ENCODE measurements at regions not wholly inside any gene's neighbourhood (a gene's known extent, or its start where the extent isn't known, plus 50 kb on each side); places are given as distances from the start of the nearest gene placed in this dataset.

DNA sequence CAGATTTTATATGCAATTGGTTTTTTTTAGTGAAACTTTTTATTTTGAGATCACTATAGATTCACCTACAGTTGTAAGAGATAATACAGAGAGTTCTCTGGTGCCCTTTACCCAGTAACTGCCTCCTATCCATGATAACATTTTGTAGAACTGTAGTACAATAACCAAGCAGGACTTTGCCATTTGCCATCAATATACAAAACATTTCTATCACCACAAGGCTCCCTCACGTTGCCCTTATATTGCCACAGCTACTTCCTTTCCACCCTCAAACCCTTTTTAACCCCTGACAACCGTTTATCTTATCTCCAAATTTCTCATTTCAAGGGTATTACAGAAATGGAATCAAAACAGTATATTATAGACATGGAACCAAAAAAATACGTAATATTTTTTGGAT, 130.7 kb upstream of the GOLGA6L4 start:
- TF ChIP-seq RCOR1 (IDR thresholded peaks at IDR 0.05; ENCODE audit: low read length) (no peak), EZH2phosphoT487 (IDR thresholded peaks at IDR 0.05; ENCODE audit: borderline replicate concordance, low read depth) (no peak), EP300 (IDR thresholded peaks at IDR 0.05; ENCODE audit: borderline replicate concordance in 1 of 2, low read depth in 1 of 2, low read length in 1 of 2) (no peak), JUND (IDR thresholded peaks at IDR 0.05) (no peak), RAD21 (IDR thresholded peaks at IDR 0.05; ENCODE audit: low read length) (no peak), FOSL2 (IDR thresholded peaks at IDR 0.05; ENCODE audit: borderline replicate concordance, low read depth) (no peak), GATA2 (CRISPR knock-in tag; IDR thresholded peaks at IDR 0.05) (no peak), TAF1 (IDR thresholded peaks at IDR 0.05; ENCODE audit: borderline replicate concordance, low read depth, low read length) (no peak), CHD2 (IDR thresholded peaks at IDR 0.05; ENCODE audit: low read length, partially characterized antibody) (no peak), GABPA (IDR thresholded peaks at IDR 0.05; ENCODE audit: low read depth) (no peak)
- TF ChIP-seq, protein P1, sequence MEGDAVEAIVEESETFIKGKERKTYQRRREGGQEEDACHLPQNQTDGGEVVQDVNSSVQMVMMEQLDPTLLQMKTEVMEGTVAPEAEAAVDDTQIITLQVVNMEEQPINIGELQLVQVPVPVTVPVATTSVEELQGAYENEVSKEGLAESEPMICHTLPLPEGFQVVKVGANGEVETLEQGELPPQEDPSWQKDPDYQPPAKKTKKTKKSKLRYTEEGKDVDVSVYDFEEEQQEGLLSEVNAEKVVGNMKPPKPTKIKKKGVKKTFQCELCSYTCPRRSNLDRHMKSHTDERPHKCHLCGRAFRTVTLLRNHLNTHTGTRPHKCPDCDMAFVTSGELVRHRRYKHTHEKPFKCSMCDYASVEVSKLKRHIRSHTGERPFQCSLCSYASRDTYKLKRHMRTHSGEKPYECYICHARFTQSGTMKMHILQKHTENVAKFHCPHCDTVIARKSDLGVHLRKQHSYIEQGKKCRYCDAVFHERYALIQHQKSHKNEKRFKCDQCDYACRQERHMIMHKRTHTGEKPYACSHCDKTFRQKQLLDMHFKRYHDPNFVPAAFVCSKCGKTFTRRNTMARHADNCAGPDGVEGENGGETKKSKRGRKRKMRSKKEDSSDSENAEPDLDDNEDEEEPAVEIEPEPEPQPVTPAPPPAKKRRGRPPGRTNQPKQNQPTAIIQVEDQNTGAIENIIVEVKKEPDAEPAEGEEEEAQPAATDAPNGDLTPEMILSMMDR (IDR thresholded peaks at IDR 0.05), result no peak
- TF ChIP-seq, protein P2, sequence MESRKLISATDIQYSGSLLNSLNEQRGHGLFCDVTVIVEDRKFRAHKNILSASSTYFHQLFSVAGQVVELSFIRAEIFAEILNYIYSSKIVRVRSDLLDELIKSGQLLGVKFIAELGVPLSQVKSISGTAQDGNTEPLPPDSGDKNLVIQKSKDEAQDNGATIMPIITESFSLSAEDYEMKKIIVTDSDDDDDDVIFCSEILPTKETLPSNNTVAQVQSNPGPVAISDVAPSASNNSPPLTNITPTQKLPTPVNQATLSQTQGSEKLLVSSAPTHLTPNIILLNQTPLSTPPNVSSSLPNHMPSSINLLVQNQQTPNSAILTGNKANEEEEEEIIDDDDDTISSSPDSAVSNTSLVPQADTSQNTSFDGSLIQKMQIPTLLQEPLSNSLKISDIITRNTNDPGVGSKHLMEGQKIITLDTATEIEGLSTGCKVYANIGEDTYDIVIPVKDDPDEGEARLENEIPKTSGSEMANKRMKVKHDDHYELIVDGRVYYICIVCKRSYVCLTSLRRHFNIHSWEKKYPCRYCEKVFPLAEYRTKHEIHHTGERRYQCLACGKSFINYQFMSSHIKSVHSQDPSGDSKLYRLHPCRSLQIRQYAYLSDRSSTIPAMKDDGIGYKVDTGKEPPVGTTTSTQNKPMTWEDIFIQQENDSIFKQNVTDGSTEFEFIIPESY (IDR thresholded peaks at IDR 0.05; ENCODE audit: borderline replicate concordance, low read depth), result no peak
- TF ChIP-seq, protein P3, sequence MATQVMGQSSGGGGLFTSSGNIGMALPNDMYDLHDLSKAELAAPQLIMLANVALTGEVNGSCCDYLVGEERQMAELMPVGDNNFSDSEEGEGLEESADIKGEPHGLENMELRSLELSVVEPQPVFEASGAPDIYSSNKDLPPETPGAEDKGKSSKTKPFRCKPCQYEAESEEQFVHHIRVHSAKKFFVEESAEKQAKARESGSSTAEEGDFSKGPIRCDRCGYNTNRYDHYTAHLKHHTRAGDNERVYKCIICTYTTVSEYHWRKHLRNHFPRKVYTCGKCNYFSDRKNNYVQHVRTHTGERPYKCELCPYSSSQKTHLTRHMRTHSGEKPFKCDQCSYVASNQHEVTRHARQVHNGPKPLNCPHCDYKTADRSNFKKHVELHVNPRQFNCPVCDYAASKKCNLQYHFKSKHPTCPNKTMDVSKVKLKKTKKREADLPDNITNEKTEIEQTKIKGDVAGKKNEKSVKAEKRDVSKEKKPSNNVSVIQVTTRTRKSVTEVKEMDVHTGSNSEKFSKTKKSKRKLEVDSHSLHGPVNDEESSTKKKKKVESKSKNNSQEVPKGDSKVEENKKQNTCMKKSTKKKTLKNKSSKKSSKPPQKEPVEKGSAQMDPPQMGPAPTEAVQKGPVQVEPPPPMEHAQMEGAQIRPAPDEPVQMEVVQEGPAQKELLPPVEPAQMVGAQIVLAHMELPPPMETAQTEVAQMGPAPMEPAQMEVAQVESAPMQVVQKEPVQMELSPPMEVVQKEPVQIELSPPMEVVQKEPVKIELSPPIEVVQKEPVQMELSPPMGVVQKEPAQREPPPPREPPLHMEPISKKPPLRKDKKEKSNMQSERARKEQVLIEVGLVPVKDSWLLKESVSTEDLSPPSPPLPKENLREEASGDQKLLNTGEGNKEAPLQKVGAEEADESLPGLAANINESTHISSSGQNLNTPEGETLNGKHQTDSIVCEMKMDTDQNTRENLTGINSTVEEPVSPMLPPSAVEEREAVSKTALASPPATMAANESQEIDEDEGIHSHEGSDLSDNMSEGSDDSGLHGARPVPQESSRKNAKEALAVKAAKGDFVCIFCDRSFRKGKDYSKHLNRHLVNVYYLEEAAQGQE (IDR thresholded peaks at IDR 0.05; ENCODE audit: low read depth, low read length), result no peak
